ENCODE measurements at regions not wholly inside any gene's neighbourhood (a gene's known extent, or its start where the extent isn't known, plus 50 kb on each side); places are given as distances from the start of the nearest gene placed in this dataset.
A peak's percentile ranks its signal among the peaks of the same experiment; 100 is the strongest.
"Not testable (repeated sequence)": the region's sequence is repeated elsewhere in the genome, so short reads cannot be mapped to it uniquely, and the experiment has no call there.

GRCh38 chr22:19656541-19657251, 57.6 kb upstream of the SEPTIN5 start:
- peak; percentile 40 for DNase-seq (ENCODE audit: low spot score)
- intact Hi-C loops (cut with DNase I), result no loop called here

GRCh38 chr22:19657252-19658056, 56.8 kb upstream of the SEPTIN5 start:
- intact Hi-C loops (cut with DNase I), result no loop called here
- DNase-seq (ENCODE audit: low spot score), result peak; percentile 64

- DNase-seq (ENCODE audit: low spot score), result peak; percentile 60
- intact Hi-C loops (cut with DNase I), result no loop called here
Observed at GRCh38 chr22:19658057-19658966, 56.0 kb upstream of the SEPTIN5 start.

GRCh38 chr22:19658967-19659804, 55.1 kb upstream of the SEPTIN5 start:
- intact Hi-C loops (cut with DNase I), result no loop called here
- DNase-seq (ENCODE audit: low spot score), result peak; percentile 64

GRCh38 chr22:19659805-19660345, 54.4 kb upstream of the SEPTIN5 start:
- peak; percentile 22 for DNase-seq (ENCODE audit: low spot score)

GRCh38 chr22:19660583-19660982, 53.7 kb upstream of the SEPTIN5 start:
- intact Hi-C loops (cut with DNase I), result not testable (repeated sequence)
- DNase-seq (ENCODE audit: low spot score), result peak; percentile 37

More at GRCh38 chr22:19659805-19660345, 54.4 kb upstream of the SEPTIN5 start:
- intact Hi-C loops (cut with DNase I), result no loop called here

GRCh38 chr22:19661156-19661555, 53.1 kb upstream of the SEPTIN5 start:
- intact Hi-C loops (cut with DNase I), result no loop called here
- DNase-seq (ENCODE audit: low spot score), result no peak

GRCh38 chr22:19662049-19662684, 52.1 kb upstream of the SEPTIN5 start:
- DNase-seq (ENCODE audit: low spot score), result peak; percentile 45
- intact Hi-C loops (cut with DNase I), result not testable (repeated sequence)

GRCh38 chr22:19663286-19663815, 51.0 kb upstream of the SEPTIN5 start:
- peak; percentile 90 for DNase-seq (ENCODE audit: low spot score)
- intact Hi-C loops (cut with DNase I), result no loop called here

GRCh38 chr22:19663821-19664355, 50.4 kb upstream of the SEPTIN5 start:
- no peak for DNase-seq (ENCODE audit: low spot score)
- intact Hi-C loops (cut with DNase I), result no loop called here

- DNase-seq (ENCODE audit: low spot score), result no peak
- intact Hi-C loops (cut with DNase I), result no loop called here
Observed at GRCh38 chr22:19664406-19664805, 49.9 kb upstream of the SEPTIN5 start.
